T-cell (primary cell): ENCODE measurements at regions not wholly inside any gene's neighbourhood (a gene's known extent, or its start where the extent isn't known, plus 50 kb on each side); places are given as distances from the start of the nearest gene placed in this dataset.
"Not testable (repeated sequence)": the region's sequence is repeated elsewhere in the genome, so short reads cannot be mapped to it uniquely, and the experiment has no call there.

Source experiments
- ATAC-seq, 4 experiments: fragments of 200-7000 bp in 3 of 4; fragments of 150-1000 bp in 1 of 4; cut with Tn5 transposase; replicated peaks in 1 of 4; 1 replicate in 3 of 4; 2 replicates in 1 of 4; pipeline ENCODE4 v1.10.0; 2021; ENCODE audit warnings: moderate library complexity in 3 of 4, mild to moderate bottlenecking in 2 of 4, moderate number of reproducible peaks in 1 of 4
- CTCF ChIA-PET, 2 donors: fragments of 300-600 bp; sonication (Branson Sonifier 250); formaldehyde crosslinking; loops; one replicate each; lab custom pipeline; 2022; ENCODE audit warnings: antibody characterized with exemption in 2 of 2; lab: Charles Lee
- POLR2A ChIA-PET, 2 donors: fragments of 300-600 bp; sonication (Branson Sonifier 250); formaldehyde crosslinking; loops; one replicate each; lab custom pipeline; 2022; ENCODE audit warnings: antibody characterized with exemption in 2 of 2; lab: Charles Lee
- DNase-seq, 35 experiments: peaks; one replicate each; pipeline versions ENCODE4 v3.0.0 to v3.0.0-alpha.2; 2013 to 2023
- H3K27ac ChIP-seq: one replicate; pipeline ENCODE4 v1.5.1; 2013; ENCODE audit warnings: low read length
- H3K27me3 ChIP-seq, 2 experiments: replicated peaks in 1 of 2; 1 replicate in 1 of 2; 2 replicates in 1 of 2; pipeline versions ENCODE4 v1.6.1 to v1.7.0; 2013; ENCODE audit warnings: low read length in 1 of 2, mixed read lengths in 1 of 2; ENCODE audit not compliant: control insufficient read depth in 2 of 2, insufficient read depth in 2 of 2; ENCODE audit errors: extremely low read depth in 1 of 2
- H3K36me3 ChIP-seq, 2 donors: 1 replicate in 1 of 2; 2 replicates in 1 of 2; pipeline versions ENCODE4 v1.6.1 to v1.7.0; 2013; ENCODE audit warnings: low read length in 1 of 2; ENCODE audit not compliant: control insufficient read depth in 2 of 2, insufficient read depth in 1 of 2; ENCODE audit errors: extremely low read depth in 1 of 2
- H3K4me1 ChIP-seq, 2 experiments: 1 replicate in 1 of 2; 2 replicates in 1 of 2; pipeline versions ENCODE4 v1.6.1 to v1.7.0; 2013; ENCODE audit warnings: low read length in 2 of 2, mixed read lengths in 1 of 2; ENCODE audit not compliant: insufficient read depth in 2 of 2, control insufficient read depth in 1 of 2; ENCODE audit errors: extremely low read depth in 1 of 2
- H3K4me3 ChIP-seq, 2 donors: 1 replicate in 1 of 2; 2 replicates in 1 of 2; pipeline versions ENCODE4 v1.5.1 to v1.7.0; 2013; ENCODE audit warnings: mild to moderate bottlenecking in 2 of 2, low read length in 1 of 2, moderate library complexity in 1 of 2; ENCODE audit not compliant: control insufficient read depth in 1 of 2; ENCODE audit errors: extremely low read depth in 1 of 2
- H3K9me3 ChIP-seq: 2 replicates; pipeline ENCODE4 v1.7.0; 2013
- H3K27ac Mint-ChIP-seq, 2 donors: one replicate each; pipeline ENCODE4 v1.8.0; 2020 to 2021; ENCODE audit warnings: mild to moderate bottlenecking in 2 of 2, mixed read lengths in 2 of 2
- H3K27me3 Mint-ChIP-seq, 2 donors: one replicate each; pipeline ENCODE4 v1.8.0; 2021 to 2022; ENCODE audit warnings: mixed read lengths in 2 of 2
- H3K36me3 Mint-ChIP-seq: one replicate; pipeline ENCODE4 v1.8.0; 2021; ENCODE audit warnings: mixed read lengths
- H3K4me1 Mint-ChIP-seq, 3 donors: one replicate each; pipeline ENCODE4 v1.8.0; 2020 to 2022; ENCODE audit warnings: mixed read lengths in 3 of 3, mild to moderate bottlenecking in 1 of 3
- H3K4me3 Mint-ChIP-seq, 3 donors: one replicate each; pipeline ENCODE4 v1.8.0; 2020 to 2022; ENCODE audit warnings: mild to moderate bottlenecking in 3 of 3, mixed read lengths in 3 of 3, moderate library complexity in 3 of 3
- H3K9me3 Mint-ChIP-seq, 3 donors: one replicate each; pipeline ENCODE4 v1.8.0; 2020 to 2022; ENCODE audit warnings: mixed read lengths in 3 of 3
- WGBS: methylation state at CpG from one replicate; pipeline ENCODE4 v1.1.5; 2013; ENCODE audit warnings: missing lambda C conversion rate; ENCODE audit not compliant: insufficient coverage; 5-methylcytosine and 5-hydroxymethylcytosine counted together

GRCh38 chr22:27603800-27604144, 197.8 kb downstream of the MN1 start:
- no peak for ATAC-seq
- Histone ChIP-seq H3K4me3 (no peak overlapping the region), H3K4me1 (no peaks in the 10 kb centered on the region), H3K27ac (no peak overlapping the region), H3K9me3 (no peaks in the 10 kb centered on the region), H3K36me3 (no peaks in the 10 kb centered on the region), H3K27me3 (peaks cover 0 to 11% of the 10 kb centered on the region in 2 experiments)
- H3K27ac Mint-ChIP-seq = no peak overlapping the region
- no peaks in the 10 kb centered on the region for H3K36me3 Mint-ChIP-seq
- no peak for DNase-seq
- H3K9me3 Mint-ChIP-seq = no peaks in the 10 kb centered on the region
- H3K4me3 Mint-ChIP-seq = no peak overlapping the region
- POLR2A ChIA-PET = no interaction called here
- CTCF ChIA-PET = no interaction called here
- peaks cover 0 to 16% of the 10 kb centered on the region in 2 donors for H3K27me3 Mint-ChIP-seq
- WGBS = 74% methylated on average over 9 of the region's 9 CpGs
- H3K4me1 Mint-ChIP-seq = no peaks in the 10 kb centered on the region

GRCh38 chr22:27605390-27605789, 196.2 kb downstream of the MN1 start:
- Mint-ChIP-seq H3K27me3 (peaks cover 0 to 16% of the 10 kb centered on the region in 2 donors), H3K27ac (no peak overlapping the region), H3K4me3 (no peak overlapping the region), H3K9me3 (no peaks in the 10 kb centered on the region), H3K36me3 (no peaks in the 10 kb centered on the region), H3K4me1 (no peaks in the 10 kb centered on the region)
- H3K4me1 ChIP-seq = no peaks in the 10 kb centered on the region
- no peaks in the 10 kb centered on the region for H3K9me3 ChIP-seq
- peaks cover 0 to 14% of the 10 kb centered on the region in 2 experiments for H3K27me3 ChIP-seq
- H3K4me3 ChIP-seq = no peak overlapping the region
- WGBS = 74% methylated on average over 4 of the region's 4 CpGs
- no peak for ATAC-seq
- no peaks in the 10 kb centered on the region for H3K36me3 ChIP-seq
- no peak overlapping the region for H3K27ac ChIP-seq
- ChIA-PET POLR2A (interaction anchor here in 1 of 2 donors (0.6 kb wide), 1 partner anchor 310 kb away, joined by 3 read pairs; no protein-coding TSS in a partner anchor), CTCF (no interaction called here)
- DNase-seq = no peak

GRCh38 chr22:27607750-27608149, 193.8 kb downstream of the MN1 start:
- H3K27ac ChIP-seq, H3K36me3 Mint-ChIP-seq, H3K9me3 Mint-ChIP-seq, POLR2A ChIA-PET, CTCF ChIA-PET, DNase-seq, H3K4me1 Mint-ChIP-seq, H3K4me1 ChIP-seq, ATAC-seq, H3K4me3 ChIP-seq, H3K9me3 ChIP-seq, H3K36me3 ChIP-seq, H3K4me3 Mint-ChIP-seq, H3K27ac Mint-ChIP-seq: not testable (repeated sequence)
- WGBS = 96% methylated on average over 6 of the region's 7 CpGs
- H3K27me3 Mint-ChIP-seq = peaks cover 9 to 11% of the 10 kb centered on the region in 2 donors
- H3K27me3 ChIP-seq = peaks cover 0 to 22% of the 10 kb centered on the region in 2 experiments

GRCh38 chr22:27609451-27609888, 192.1 kb downstream of the MN1 start:
- Mint-ChIP-seq H3K27ac (no peak overlapping the region), H3K36me3 (no peaks in the 10 kb centered on the region), H3K4me1 (no peaks in the 10 kb centered on the region), H3K9me3 (no peaks in the 10 kb centered on the region), H3K4me3 (no peak overlapping the region), H3K27me3 (peaks cover 17 to 21% of the 10 kb centered on the region in 2 donors)
- Histone ChIP-seq H3K4me1 (no peaks in the 10 kb centered on the region), H3K9me3 (no peaks in the 10 kb centered on the region), H3K4me3 (no peak overlapping the region), H3K36me3 (no peaks in the 10 kb centered on the region), H3K27me3 (peaks cover 0 to 33% of the 10 kb centered on the region in 2 experiments), H3K27ac (no peak overlapping the region)
- 89% methylated on average over 4 of the region's 18 CpGs for WGBS
- ChIA-PET POLR2A (no interaction called here), CTCF (no interaction called here)
- DNase-seq = no peak
- no peak for ATAC-seq

- WGBS = no CpG with 5 or more reads among the region's 4 CpGs
- H3K9me3 Mint-ChIP-seq, CTCF ChIA-PET, POLR2A ChIA-PET, H3K36me3 Mint-ChIP-seq, H3K27ac ChIP-seq, DNase-seq, H3K4me1 Mint-ChIP-seq, H3K4me3 ChIP-seq, H3K9me3 ChIP-seq, H3K4me1 ChIP-seq, H3K36me3 ChIP-seq, ATAC-seq, H3K4me3 Mint-ChIP-seq, H3K27ac Mint-ChIP-seq: not testable (repeated sequence)
- peaks cover 23 to 26% of the 10 kb centered on the region in 2 donors for H3K27me3 Mint-ChIP-seq
- H3K27me3 ChIP-seq = peaks cover 0 to 32% of the 10 kb centered on the region in 2 experiments
These were observed 191.4 kb downstream of the MN1 start for GRCh38 chr22:27610164-27610563.

- no peak overlapping the region for H3K4me3 Mint-ChIP-seq
- Histone ChIP-seq H3K27me3 (peaks cover 0 to 34% of the 10 kb centered on the region in 2 experiments), H3K36me3 (no peaks in the 10 kb centered on the region), H3K9me3 (no peaks in the 10 kb centered on the region), H3K27ac (no peak overlapping the region), H3K4me1 (no peaks in the 10 kb centered on the region), H3K4me3 (no peak overlapping the region)
- peaks cover 27 to 35% of the 10 kb centered on the region in 2 donors for H3K27me3 Mint-ChIP-seq
- ChIA-PET POLR2A (no interaction called here), CTCF (no interaction called here)
- DNase-seq (no peak), ATAC-seq (no peak)
- H3K9me3 Mint-ChIP-seq = no peaks in the 10 kb centered on the region
- no peaks in the 10 kb centered on the region for H3K36me3 Mint-ChIP-seq
- no peaks in the 10 kb centered on the region for H3K4me1 Mint-ChIP-seq
- WGBS = 89% methylated on average over 21 of the region's 23 CpGs
- no peak overlapping the region for H3K27ac Mint-ChIP-seq
These were observed 190.4 kb downstream of the MN1 start for GRCh38 chr22:27610863-27611786.
